Upper lobe of left lung (tissue), 4 donors: ENCODE measurements at regions not wholly inside any gene's neighbourhood (a gene's known extent, or its start where the extent isn't known, plus 50 kb on each side); places are given as distances from the start of the nearest gene placed in this dataset.

Source experiments
- CTCF ChIP-seq, 6 experiments: fragments of 450-650 bp in 4 of 6; fragments of 200-600 bp in 2 of 6; sonication (generic) in 2 of 6; IDR thresholded peaks; one replicate each; pipeline ENCODE4 v1.5.1; 2016 to 2019; ENCODE audit warnings: antibody characterized with exemption in 6 of 6
- POLR2A ChIP-seq, 4 donors: fragments of 450-650 bp; IDR thresholded peaks; one replicate each; pipeline ENCODE4 v1.5.1; 2016 to 2017; ENCODE audit warnings: antibody characterized with exemption in 4 of 4, mild to moderate bottlenecking in 2 of 4

DNA sequence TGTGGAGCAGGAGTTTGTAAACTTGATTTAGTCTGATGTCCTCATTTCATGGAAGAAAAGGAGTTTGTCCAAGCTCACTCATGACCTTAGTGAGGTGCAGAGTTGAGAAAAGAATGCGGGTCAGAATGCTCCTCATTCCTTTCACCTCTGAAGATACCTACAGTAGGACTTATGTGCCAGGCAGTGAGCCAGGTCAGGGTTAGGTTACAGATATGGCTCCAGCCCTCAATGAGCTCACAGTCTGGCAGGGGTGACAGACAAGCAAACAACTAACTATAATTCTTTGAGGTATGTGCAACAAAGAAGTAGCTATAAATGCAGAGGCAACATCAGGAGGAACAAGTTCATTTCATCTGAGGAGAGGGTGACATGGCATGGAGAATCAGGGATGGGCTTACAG lies 102.5 kb downstream of the SPATA31D1 start:
- TF ChIP-seq CTCF (IDR thresholded peaks at IDR 0.05), result no peak
- no peak for TF ChIP-seq POLR2A (IDR thresholded peaks at IDR 0.05)
